ENCODE measurements at regions not wholly inside any gene's neighbourhood (a gene's known extent, or its start where the extent isn't known, plus 50 kb on each side); places are given as distances from the start of the nearest gene placed in this dataset.

DNA sequence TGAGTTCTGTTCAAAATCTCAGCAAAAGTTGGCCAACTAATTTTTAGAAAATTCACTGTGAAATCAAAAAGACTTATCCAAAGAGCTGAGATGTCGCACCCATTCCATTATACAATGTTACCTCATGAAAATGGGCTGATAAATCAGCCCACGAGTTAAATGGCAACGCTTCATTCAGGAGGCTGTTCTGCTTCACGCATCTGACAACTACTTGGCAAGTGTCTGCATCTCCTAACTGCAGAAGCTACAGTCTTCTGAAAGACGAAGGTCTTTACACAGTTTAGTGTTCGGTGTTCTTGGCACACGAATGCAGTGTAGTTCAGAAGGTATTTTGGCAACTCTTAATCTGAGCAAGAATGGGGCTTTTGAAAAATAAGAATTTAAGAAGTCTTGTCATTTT is 166.6 kb upstream of the DKK2 start:
- TF ChIP-seq, protein P1, sequence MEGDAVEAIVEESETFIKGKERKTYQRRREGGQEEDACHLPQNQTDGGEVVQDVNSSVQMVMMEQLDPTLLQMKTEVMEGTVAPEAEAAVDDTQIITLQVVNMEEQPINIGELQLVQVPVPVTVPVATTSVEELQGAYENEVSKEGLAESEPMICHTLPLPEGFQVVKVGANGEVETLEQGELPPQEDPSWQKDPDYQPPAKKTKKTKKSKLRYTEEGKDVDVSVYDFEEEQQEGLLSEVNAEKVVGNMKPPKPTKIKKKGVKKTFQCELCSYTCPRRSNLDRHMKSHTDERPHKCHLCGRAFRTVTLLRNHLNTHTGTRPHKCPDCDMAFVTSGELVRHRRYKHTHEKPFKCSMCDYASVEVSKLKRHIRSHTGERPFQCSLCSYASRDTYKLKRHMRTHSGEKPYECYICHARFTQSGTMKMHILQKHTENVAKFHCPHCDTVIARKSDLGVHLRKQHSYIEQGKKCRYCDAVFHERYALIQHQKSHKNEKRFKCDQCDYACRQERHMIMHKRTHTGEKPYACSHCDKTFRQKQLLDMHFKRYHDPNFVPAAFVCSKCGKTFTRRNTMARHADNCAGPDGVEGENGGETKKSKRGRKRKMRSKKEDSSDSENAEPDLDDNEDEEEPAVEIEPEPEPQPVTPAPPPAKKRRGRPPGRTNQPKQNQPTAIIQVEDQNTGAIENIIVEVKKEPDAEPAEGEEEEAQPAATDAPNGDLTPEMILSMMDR (IDR thresholded peaks at IDR 0.05): no peak
- TF ChIP-seq EZH2 (IDR thresholded peaks at IDR 0.05; ENCODE audit: borderline replicate concordance, insufficient read depth, low read depth, low read length, poor library complexity, severe bottlenecking): no peak

Data from B cell (primary cell).